ENCODE measurements at regions not wholly inside any gene's neighbourhood (a gene's known extent, or its start where the extent isn't known, plus 50 kb on each side); places are given as distances from the start of the nearest gene placed in this dataset.
"Not testable (repeated sequence)": the region's sequence is repeated elsewhere in the genome, so short reads cannot be mapped to it uniquely, and the experiment has no call there.

DNA sequence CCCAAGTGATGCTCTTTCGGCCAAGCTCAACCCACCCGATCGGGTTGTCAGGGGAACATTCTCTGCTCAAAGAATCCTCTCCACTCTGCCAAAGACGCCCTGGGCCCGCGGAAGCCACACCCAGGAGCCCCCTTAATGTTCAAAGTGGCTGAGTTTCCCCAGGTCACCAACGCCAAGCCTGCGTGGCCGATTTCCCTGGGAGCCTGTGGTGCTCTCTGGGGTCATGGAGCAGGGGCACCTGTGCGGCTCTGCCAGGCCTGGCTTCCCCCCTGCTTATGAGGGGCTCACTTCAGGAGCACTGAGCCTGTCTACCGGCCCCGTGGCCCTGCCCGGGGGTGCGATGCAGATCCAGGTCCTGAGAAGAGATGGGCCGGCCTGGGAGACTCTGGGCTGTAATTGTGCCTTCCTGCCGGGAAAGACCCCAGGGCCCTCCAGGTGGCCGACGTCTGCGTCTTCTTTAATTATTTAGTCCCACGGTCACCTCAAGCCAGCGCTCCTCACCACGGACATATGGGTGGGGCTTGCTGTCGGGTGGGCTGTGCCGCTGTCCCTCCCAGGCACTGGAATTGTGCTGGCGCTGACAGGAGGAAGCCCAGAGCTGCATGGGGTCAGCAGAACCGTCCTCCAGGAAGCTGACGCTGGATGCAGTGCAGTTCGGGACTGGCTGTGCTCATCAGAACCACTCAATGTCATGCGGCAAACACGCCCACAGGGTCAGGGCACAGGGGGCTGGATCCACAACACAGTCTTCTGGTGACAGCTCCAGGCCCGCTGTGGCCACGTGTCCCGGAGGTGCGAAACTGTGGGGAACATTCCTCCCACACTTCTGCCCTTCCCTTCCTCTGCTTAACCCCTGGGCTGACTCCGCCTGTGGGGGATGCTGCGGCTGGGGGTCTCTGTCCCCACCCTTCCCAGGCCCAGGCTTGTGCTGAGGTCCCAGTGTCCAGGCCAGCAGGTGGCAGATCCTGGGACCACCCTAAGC is 267.6 kb upstream of the SFSWAP start:
- no peak for DNase-seq

DNA sequence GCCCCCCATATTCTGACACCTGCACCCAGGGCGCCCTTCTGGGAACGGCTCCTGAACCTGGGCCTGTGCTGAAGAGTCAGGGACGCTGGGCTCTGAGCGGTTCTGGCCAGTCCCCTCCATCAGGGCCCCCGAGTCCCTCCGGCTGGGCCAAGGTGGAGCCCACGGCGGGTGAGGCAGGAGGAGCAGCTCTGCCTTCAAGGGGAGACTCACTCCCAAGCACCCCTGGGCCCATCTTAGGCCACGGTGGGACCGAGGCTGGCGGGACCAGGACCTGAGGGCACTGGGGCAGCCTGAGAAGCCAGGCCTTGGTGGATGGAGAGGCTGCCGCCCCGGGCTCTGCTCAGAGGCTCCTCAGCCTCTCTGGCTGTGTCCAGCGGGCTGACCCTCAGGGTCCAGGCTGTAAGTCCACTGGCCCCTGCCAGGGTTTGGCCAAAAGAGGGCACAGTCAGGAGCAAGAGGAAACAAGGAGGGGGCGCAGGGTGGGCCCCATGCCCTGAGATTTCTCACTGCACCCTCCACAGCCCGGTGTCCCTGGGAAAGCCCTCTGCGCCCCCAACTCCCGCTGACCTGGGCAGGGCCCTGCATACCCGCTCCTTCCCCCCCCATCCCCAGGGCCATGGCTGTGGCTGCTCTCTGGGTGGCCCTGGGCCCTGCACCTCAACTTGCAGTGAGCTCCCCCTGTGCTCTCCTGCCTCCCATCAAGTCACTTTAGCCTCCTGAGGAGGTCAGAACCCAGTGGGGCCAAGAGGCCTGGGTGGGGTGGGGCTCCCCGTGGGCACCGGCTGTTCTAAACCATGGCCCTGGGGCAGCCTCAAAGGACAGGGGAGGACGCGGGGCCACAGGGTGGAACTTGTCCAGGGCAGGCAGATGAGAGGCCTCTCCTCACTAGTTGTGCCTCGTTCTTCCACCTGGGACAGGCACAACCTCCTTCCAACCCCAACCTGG is 266.4 kb upstream of the SFSWAP start:
- no peak for DNase-seq

- no peak for DNase-seq
Measured at GRCh38 chr12:131445184-131445774, 265.6 kb upstream of the SFSWAP start.

DNA sequence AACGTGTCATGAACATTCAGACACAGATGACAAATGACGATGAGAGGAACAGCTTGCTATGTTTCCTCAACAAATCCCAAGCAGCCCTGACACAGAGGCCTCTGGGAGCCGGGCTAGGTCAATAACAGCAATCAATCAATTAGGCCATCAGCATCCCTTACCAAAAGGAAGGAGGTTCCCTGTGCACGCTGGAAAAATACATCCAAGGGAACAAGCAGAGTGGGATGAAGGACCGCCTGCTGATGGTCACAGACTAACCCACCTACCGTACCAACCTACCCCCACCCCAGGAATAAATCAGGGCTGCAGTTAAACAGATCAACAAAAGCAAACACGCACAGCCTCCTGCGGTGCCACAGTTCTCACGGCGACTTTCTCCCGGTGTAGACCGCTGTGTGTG is 265.1 kb upstream of the SFSWAP start:
- DNase-seq: no peak

DNA sequence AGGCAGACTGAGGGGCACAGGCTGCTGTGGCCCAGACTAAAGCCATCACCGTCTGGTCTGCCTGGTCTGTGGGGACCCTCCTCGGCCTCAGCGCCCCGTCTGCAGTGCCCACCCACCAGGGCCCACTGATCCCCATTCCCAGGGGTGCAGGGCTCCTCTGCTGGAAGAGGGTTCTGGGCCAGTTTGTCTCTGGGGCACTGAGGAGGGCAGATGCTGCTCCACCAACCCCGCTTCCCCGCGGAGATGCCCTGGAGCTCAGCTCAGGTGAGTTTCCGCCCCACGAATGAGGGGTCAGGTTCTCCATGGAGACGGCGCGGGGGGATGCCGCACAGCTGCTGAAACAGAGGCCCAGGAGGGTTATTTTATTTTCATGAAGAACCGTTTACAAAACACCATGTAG is 263.3 kb upstream of the SFSWAP start:
- not testable (repeated sequence) for DNase-seq

DNA sequence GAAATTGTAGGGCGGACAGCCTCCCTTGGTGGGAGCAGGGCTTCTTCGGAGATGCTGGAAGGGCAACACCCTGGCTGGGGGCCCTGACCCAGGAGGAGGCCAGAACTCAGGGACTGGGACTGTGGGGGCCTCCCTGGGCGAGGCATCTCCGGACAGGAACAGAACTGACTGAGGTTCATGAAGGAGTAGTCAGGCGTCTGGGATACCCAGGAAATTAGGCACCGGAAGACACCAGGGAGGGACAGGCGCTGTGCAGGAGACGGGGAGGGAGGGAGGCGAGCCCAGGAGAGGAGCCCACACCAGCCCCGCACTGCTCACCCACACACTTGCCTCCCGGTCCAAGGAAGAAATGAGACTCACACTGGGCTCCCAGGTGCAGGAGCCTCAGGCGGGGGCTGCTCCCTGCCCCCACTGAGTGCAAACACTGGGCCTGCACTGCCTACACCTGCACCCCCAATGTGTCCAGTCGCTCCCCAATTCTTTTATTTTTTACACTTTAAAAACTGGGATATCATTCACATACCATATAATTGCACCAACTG is 262.6 kb upstream of the SFSWAP start:
- no peak for DNase-seq

GRCh38 chr12:131449027-131449426 is 261.9 kb upstream of the SFSWAP start:
- DNase-seq: no peak

GRCh38 chr12:131452444-131452860 is 258.4 kb upstream of the SFSWAP start:
- peak; percentile 11 to 42 for DNase-seq

- DNase-seq: peak; percentile 14 to 40
Measured at GRCh38 chr12:131454418-131455217, 256.3 kb upstream of the SFSWAP start.

DNA sequence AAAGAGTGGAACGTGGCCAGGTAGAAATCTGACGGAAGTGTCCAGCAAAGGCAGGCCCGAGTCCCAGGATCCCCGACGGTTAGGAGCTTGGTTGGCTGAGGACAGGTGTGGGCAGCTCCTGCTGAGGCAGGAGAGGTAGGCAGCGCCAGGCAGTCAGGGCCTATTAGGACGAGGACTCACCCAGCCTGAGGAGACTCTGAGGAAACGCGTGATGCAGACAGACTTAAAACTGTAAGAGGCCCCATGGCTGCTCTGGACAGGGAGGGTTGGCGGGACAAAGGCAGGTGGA is 255.7 kb upstream of the SFSWAP start:
- no peak for DNase-seq

DNA sequence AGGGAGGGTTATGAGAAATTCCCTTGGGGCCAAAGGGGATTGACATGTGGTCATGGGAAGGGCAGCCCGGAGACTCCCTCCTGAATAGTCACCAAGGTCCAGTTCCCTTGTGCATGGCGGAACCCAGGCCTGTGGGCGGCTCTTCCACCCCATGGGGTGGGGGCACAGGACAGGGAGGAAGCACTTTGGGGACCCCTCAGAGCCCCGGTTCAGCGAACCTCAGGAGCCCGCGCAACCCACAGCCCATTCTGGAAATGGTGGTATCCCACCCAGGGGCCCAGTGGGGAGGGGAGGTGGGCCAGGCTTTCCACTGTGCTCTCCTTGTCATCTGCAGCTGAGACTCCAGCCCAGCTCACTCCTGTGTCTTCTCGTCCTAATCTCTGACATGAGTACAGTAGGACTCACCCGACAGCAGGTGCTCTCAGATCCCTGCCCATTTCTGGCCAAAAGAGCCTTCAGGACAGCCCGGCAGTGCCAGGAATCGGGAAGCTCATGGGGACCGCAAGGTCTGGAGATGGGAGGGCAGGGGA is 255.2 kb upstream of the SFSWAP start:
- DNase-seq: no peak

DNA sequence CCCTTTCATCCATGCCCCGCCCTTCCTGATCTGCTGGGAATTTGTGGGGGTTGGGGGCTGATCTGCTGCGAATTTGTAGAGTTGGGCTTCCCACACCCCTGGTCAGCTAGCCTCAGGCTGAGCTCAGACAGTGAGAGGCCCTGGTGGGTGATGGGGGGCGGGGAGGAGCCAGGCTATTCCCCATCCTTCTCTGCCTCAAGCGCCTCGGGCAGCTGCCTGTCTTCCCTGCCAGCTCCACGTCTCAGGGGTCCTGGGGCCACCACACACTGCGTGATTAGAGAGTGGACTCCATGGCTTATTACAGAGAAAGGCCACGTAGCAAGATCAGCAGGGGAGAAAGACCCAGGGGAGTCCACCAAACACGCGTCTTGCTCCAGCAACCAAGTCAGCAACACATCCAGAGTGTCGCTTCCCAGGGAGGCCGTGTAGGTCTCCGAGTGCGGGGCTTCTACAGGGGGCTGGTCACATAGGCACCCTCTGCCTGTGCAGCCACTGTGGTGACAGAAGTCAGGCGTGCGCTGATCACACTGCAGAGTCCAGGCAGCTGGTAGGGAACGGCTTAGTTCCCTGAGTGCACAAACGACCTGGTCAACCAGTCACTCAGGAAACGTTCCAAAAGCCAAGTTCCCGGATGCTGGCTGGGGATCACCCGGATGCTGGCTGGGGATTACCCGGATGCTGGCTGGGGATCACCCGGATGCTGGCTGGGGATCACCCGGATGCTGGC is 254.4 kb upstream of the SFSWAP start:
- DNase-seq: no peak

DNA sequence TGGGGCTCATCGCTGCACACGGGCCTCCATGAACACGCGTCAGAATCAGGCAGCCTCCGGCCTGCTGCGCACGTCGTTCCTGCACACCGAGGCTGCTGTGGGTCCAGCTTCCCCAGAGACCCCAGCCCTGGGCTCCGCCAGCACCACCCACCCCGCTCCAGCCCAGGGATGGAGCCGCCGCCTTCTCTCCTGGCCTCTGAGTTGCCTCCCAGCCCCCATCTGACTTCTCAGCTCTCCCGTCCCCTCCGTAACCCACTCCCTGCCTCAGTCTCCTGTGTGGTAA is 253.9 kb upstream of the SFSWAP start:
- no peak for DNase-seq

GRCh38 chr12:131457331-131458047 is 253.4 kb upstream of the SFSWAP start:
- DNase-seq: no peak

GRCh38 chr12:131458048-131458374 is 252.9 kb upstream of the SFSWAP start:
- DNase-seq: no peak

DNA sequence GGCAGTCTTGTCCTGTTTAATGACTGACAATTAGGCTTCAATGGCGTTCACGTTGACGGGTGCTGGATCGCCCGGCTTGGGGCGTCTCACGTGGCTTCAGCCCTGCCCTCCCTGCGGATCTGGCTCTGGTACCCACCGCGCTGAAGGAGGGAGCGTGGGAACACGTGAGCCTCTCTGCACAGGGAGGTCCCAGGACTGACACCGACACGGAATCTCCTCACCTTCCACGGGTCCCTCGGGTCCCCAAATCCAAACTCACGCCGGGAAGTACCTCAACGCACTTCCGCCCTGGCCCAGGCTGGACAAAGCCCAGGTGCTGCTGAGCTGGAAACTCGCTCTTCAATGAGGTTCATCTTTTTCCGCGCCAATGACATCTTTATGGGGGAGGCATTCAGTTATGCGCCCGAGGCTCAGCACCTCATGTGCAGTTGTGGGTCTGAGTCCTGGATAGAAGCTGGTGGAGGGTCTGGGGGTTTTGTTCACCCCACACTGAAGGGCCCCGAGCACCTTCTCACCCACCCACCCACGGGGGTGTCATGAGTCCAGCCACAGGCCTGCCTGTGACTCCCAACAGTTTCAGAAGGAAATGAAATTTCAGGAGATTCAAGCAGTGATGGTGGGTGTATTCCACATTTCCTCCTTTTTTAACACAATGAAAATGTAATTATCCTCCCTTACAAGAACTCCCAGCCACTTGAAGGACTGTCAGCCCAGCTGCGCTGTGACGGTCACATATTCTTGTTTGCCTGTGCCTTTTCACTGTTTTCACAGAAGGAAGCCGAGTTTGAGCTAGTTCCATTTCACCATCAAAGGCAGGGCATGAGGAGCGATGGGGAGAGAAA is 251.7 kb upstream of the SFSWAP start:
- DNase-seq: no peak

- no peak for DNase-seq
Measured at GRCh38 chr12:131459773-131460365, 251.0 kb upstream of the SFSWAP start.

DNA sequence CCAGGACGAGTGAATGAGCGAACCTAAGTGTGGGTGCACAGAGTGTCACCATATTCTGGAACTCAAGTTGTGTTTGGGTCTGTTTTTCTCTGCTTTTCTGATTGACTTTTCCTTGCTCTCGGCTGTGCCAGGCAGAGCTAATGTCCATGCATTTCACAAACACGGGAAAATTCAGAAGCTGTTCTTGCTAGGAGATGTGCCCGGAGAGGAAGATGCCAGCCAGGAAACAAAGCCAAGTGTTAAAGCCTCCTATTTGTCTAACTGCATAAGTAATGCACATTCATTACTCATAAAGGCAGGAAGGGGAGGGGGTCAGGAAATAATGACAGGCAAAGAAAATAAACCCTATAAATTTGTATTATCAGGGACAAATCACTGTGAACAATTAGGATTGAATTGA is 250.4 kb upstream of the SFSWAP start:
- DNase-seq: no peak

DNA sequence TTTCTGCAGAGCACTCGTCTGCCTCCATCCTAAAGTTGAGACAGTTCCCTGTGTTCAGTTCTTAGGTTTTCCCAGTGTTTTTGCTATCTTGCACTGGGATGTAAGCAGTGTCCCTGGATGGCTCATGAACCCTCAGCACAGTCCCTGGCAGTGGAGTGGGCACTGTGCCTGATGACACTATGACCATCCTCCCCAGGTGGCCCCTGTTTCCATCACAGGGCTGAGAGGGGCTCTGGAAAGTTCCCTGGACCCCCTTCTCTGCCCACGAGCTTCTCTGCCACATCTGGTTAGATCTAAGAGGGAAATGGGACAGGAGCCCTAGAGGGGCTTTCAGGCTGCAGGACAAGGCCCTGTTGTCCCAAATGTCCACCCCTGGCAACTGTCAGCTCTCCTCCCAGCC is 249.8 kb upstream of the SFSWAP start:
- DNase-seq: no peak

- DNase-seq: no peak
Measured at GRCh38 chr12:131463174-131463573, 247.7 kb upstream of the SFSWAP start.

All from Kasumi-1 (cell line).